GM12864 (cell line): ENCODE measurements at regions not wholly inside any gene's neighbourhood (a gene's known extent, or its start where the extent isn't known, plus 50 kb on each side); places are given as distances from the start of the nearest gene placed in this dataset.
A peak's percentile ranks its signal among the peaks of the same experiment; 100 is the strongest.
"Not testable (repeated sequence)": the region's sequence is repeated elsewhere in the genome, so short reads cannot be mapped to it uniquely, and the experiment has no call there.

Source experiments
- DNase-seq: peaks from one replicate; pipeline ENCODE4 v3.0.0-alpha.2; 2011; ENCODE audit warnings: low read depth
- H3K4me3 ChIP-seq: 2 replicates; pipeline ENCODE4 v1.5.1; 2011; ENCODE audit warnings: mild to moderate bottlenecking, low read depth, low read length, control low read depth
- TF ChIP-seq, protein P1 (sequence below): IDR thresholded peaks from 2 replicates; pipeline ENCODE4 v1.5.1; 2011; ENCODE audit warnings: low read depth, mild to moderate bottlenecking, moderate library complexity, low read length, control low read depth, inconsistent platforms; ENCODE audit errors: missing control alignments

DNA sequence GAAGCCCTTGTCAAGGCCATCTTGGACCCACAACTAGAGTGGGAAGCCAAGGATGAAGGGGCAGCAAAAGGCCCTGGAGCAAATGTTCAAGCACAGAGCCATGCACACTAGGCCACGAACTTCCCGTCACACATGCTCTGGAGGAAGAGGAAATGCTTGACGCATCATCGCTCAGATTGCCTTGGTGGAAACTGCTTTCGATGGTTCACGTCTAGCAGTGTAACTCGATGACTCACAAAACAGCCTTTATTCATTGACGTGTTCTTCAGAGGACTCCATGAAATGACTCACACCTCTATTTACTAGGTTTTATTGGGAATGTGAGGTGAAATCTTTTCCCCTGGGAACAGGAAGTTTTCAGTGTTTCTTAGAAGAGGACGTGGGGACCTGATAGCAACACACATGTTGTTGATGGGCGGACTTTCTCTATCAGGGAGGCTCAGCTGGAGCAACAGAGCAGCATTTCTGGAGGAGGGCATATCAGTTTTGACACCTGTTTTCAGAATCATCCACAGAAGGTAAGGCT, 79.8 kb upstream of the FLT1 start:
- TF ChIP-seq, protein P1, sequence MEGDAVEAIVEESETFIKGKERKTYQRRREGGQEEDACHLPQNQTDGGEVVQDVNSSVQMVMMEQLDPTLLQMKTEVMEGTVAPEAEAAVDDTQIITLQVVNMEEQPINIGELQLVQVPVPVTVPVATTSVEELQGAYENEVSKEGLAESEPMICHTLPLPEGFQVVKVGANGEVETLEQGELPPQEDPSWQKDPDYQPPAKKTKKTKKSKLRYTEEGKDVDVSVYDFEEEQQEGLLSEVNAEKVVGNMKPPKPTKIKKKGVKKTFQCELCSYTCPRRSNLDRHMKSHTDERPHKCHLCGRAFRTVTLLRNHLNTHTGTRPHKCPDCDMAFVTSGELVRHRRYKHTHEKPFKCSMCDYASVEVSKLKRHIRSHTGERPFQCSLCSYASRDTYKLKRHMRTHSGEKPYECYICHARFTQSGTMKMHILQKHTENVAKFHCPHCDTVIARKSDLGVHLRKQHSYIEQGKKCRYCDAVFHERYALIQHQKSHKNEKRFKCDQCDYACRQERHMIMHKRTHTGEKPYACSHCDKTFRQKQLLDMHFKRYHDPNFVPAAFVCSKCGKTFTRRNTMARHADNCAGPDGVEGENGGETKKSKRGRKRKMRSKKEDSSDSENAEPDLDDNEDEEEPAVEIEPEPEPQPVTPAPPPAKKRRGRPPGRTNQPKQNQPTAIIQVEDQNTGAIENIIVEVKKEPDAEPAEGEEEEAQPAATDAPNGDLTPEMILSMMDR = no peak
- no peak overlapping the region for H3K4me3 ChIP-seq
- peak; percentile 25 for DNase-seq

GRCh38 chr13:28573595-28574373, 78.9 kb upstream of the FLT1 start:
- TF ChIP-seq, protein P1 = no peak
- no peak overlapping the region for H3K4me3 ChIP-seq
- DNase-seq = no peak

GRCh38 chr13:28572871-28573270, 77.9 kb upstream of the FLT1 start:
- DNase-seq = no peak
- TF ChIP-seq, protein P1 = no peak
- no peak overlapping the region for H3K4me3 ChIP-seq

GRCh38 chr13:28570356-28570755, 75.4 kb upstream of the FLT1 start:
- DNase-seq, H3K4me3 ChIP-seq: not testable (repeated sequence)

GRCh38 chr13:28569886-28570285, 75.0 kb upstream of the FLT1 start:
- TF ChIP-seq, protein P1 = no peak
- no peak for DNase-seq
- H3K4me3 ChIP-seq = no peak overlapping the region

- no peak overlapping the region for H3K4me3 ChIP-seq
- TF ChIP-seq, protein P1 = no peak
- DNase-seq = no peak
Observed at GRCh38 chr13:28568286-28568685, 73.4 kb upstream of the FLT1 start.

DNA sequence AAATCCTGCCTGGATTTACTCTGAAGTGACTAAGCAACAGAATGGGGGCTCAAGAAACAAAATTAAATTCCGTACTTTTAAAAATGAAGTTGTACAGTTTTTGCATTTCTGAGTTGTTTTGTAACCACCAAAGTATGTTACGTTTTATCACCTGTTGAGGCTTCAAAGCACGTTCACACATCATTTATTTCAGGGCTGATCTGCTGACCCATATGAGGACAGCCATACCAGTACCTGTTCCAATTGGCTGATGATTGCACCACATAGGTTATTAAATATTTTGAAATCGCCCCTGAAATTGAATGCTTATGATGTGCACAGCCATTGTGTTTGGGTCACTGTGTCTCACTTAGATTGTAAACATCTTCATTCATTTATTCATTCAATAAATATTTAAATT, 72.0 kb upstream of the FLT1 start:
- DNase-seq = no peak
- TF ChIP-seq, protein P1 = no peak
- no peak overlapping the region for H3K4me3 ChIP-seq
